ENCODE measurements at regions not wholly inside any gene's neighbourhood (a gene's known extent, or its start where the extent isn't known, plus 50 kb on each side); places are given as distances from the start of the nearest gene placed in this dataset.

DNA sequence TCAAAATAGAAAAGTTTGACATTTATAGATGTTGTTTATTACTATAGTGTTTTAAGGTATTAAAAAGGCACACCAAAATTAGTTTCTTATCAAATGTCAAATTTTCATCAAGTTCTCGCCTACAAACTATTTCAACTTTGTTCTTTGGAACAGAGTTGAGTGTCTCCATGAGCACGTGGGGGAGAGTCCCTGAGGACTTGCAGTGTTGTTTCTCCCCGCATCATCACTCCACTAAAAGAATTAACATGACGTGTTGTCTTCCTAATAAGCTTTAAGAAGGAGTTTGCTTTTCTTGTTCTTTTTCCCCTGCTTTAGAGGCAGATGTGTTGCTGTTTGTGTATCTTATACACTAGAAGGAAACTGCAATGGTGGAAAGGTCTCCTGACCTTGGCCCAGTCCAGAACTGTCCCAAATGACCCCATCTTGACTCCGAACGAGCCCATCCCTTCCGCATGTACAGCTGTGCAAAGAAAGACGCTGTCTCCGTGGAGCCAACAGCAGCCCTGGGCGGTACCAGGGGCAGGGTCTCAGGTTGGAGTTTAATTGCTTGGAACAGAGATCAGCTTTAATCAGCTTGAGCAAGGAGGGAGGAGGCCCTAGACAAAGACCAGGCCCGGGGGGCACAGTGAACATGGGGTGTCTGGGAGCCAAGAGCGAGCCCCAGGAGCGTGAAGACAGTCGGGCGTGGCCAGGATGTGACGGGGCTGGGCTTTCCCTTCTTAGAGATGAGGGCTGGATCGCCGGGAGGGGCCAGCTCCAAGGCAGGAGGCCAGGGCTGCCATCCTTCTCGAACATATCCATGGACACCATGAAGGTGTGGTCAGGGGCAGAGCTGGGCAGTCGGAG, 215.4 kb upstream of the RTL1 start:
- ATAC-seq: no peak

GRCh38 chr14:101119830-101120571, 216.5 kb upstream of the RTL1 start:
- intact Hi-C loops (cut with DNase I): no loop called here
- whole genome bisulfite sequencing: 32% methylated on average over 20 of the region's 20 CpGs
- ATAC-seq (peak in 1 of 2 donors; percentile 27), DNase-seq (no peak)
- Histone ChIP-seq H3K27ac (ENCODE audit: low read length) (no peak overlapping the region), H3K9me3 (ENCODE audit: control insufficient read depth, low read length) (no peaks in the 10 kb centered on the region), H3K27me3 (ENCODE audit: control insufficient read depth, insufficient read depth) (no peaks in the 10 kb centered on the region), H3K4me1 (ENCODE audit: control insufficient read depth, insufficient read depth, low read length) (no peaks in the 10 kb centered on the region), H3K4me3 (ENCODE audit: low read length) (no peak overlapping the region)

More for the DNA sequence above, 215.4 kb upstream of the RTL1 start:
- Histone ChIP-seq H3K4me1 (ENCODE audit: control insufficient read depth, insufficient read depth, low read length) (no peaks in the 10 kb centered on the region), H3K27me3 (ENCODE audit: control insufficient read depth, insufficient read depth) (no peaks in the 10 kb centered on the region), H3K9me3 (ENCODE audit: control insufficient read depth, low read length) (no peaks in the 10 kb centered on the region), H3K4me3 (ENCODE audit: low read length) (no peak overlapping the region), H3K27ac (ENCODE audit: low read length) (no peak overlapping the region)
- intact Hi-C loops (cut with DNase I): no loop called here
- 58% methylated on average over 20 of the region's 20 CpGs for WGBS
- no peak for DNase-seq

DNA sequence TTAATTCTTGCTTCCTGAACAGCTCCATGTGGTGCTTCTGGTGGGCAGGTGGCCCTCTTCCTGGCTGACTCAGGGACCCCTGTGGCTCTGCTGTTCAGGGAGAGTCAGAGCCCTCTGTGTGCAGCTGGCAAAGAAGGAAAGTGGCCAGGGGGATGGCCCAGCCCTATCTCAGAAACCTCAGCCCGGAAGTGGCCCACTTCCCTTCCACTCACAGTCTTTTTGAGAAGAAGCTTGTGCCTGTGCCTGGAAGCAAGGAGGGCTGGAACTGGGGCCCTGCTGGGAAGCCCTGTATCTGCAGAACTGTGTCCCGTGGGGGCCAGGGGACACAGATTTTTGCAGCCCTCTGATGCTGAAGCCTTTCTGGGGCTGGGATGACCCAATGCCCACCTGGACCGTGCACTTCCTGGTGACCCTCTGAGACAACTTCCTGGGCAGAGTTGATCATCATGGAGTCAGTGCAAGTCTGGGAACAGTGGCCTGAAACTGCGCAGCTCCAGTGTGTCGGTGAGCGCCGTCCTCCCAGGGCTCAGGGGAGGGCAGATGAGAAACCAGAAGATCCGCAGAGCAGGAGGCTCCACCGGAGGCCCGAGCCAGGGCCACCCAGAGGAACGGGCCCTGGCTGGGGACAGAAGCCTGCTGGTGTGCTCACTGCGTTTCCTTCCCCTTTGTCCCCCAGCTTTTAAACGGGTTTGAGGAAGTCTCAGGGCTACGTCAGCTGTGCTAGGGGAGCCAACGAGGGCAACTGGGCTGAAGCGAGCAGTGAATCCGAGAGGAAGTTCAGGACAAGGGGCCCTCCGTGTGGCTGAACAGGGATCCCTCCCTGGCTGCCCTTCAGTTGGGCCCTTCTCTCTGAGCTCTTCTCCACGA, 217.4 kb upstream of the RTL1 start:
- 64% methylated on average over 19 of the region's 19 CpGs for WGBS
- H3K4me1 ChIP-seq (ENCODE audit: control insufficient read depth, insufficient read depth, low read length): no peaks in the 10 kb centered on the region
- H3K9me3 ChIP-seq (ENCODE audit: control insufficient read depth, low read length): no peaks in the 10 kb centered on the region
- peak; percentile 58 to 66 for ATAC-seq
- no peaks in the 10 kb centered on the region for H3K27me3 ChIP-seq (ENCODE audit: control insufficient read depth, insufficient read depth)
- intact Hi-C loops (cut with DNase I): no loop called here
- peak overlapping the region; percentile 19 for H3K27ac ChIP-seq (ENCODE audit: low read length)
- H3K4me3 ChIP-seq (ENCODE audit: low read length): no peak overlapping the region
- peak; percentile 45 to 76 (median 75) for DNase-seq

DNA sequence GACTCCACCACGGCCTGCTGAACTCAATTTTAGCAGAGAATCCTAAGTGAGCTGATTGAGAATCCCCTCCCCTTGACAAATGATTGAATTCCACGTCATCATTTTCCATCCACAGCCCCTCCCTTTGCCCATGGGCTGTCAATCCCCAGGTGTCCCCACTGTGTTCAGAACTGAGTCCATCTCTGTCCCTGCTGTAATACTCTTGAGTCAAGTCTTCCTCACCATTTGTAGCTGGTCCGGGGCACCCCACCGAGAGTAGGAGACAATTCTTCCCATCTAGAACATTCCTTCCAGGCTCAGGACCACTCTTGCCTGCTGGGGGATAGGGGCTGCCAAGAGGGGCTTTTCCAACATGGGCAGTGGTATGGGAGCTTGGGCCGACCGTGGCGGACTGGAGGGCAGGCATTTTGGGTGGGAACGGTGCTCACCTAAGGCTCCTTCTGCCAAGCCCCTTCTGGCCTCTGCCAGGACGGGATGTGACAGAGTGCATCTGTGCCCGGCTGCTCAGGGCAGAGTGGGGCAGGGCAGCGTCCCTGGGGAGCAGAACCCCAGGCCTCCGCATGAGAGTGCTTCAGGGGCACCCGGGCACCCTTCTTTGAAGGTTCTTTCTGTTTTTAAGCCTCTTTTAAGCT, 218.1 kb upstream of the RTL1 start:
- intact Hi-C loops (cut with DNase I): no loop called here
- no peak overlapping the region for H3K27ac ChIP-seq (ENCODE audit: low read length)
- no peaks in the 10 kb centered on the region for H3K9me3 ChIP-seq (ENCODE audit: control insufficient read depth, low read length)
- no peaks in the 10 kb centered on the region for H3K4me1 ChIP-seq (ENCODE audit: control insufficient read depth, insufficient read depth, low read length)
- DNase-seq (no peak), ATAC-seq (no peak)
- H3K4me3 ChIP-seq (ENCODE audit: low read length): no peak overlapping the region
- WGBS: 92% methylated on average over 13 of the region's 13 CpGs
- no peaks in the 10 kb centered on the region for H3K27me3 ChIP-seq (ENCODE audit: control insufficient read depth, insufficient read depth)

DNA sequence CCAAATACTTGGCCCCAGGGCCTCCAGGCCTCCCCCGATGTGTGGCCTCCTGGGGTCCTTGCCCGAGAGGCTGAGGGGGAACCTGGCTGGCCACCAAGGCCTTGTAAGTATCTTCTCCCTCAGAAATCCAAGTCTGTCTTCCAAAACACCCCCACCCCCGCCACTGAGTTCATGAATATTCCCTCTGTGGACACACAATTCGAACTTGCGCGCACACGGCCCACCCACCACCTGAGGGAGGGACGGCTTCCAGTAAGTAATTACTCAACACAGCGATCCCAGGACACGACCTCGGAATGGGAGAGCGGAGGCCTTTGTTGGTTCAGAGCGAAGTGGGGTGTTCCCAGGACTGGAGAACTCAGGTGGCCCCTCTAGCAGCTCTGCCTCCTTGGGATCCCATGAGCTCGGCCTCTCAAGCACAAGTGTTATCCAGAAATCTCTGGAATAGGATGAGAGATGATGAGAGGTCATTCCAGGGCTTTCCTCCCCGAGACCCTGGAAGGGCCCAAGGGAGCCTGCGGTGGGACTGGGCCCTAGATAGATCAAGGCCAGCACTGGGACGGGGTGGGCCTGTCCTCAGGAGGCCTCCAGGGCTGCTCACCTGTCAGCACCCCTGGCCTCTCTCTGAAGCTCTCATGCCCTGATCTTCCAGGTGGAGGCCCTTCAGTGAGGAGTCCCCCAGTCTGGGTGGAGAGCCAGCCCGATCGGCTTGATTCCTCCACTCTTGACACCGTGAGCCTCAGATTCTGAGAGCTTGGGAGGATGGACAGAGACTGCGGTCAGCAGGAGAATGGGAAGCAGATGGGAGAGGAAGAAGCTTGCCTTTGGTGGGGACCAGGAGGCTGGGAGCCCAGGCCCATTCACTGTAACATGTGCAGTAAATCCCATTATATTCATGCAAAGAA, 219.0 kb upstream of the RTL1 start:
- Histone ChIP-seq H3K4me1 (ENCODE audit: control insufficient read depth, insufficient read depth, low read length) (no peaks in the 10 kb centered on the region), H3K9me3 (ENCODE audit: control insufficient read depth, low read length) (no peaks in the 10 kb centered on the region), H3K27me3 (ENCODE audit: control insufficient read depth, insufficient read depth) (no peaks in the 10 kb centered on the region), H3K4me3 (ENCODE audit: low read length) (no peak overlapping the region), H3K27ac (ENCODE audit: low read length) (no peak overlapping the region)
- ATAC-seq (no peak), DNase-seq (peak in 1 of 3 donors; percentile 12)
- WGBS: 91% methylated on average over 21 of the region's 21 CpGs
- intact Hi-C loops (cut with DNase I): no loop called here

GRCh38 chr14:101123618-101124510, 220.3 kb upstream of the RTL1 start:
- ATAC-seq: no peak
- 90% methylated on average over 19 of the region's 19 CpGs for WGBS

GRCh38 chr14:101124815-101125214, 221.3 kb upstream of the RTL1 start:
- ATAC-seq (no peak), DNase-seq (no peak)
- Histone ChIP-seq H3K4me1 (ENCODE audit: control insufficient read depth, insufficient read depth, low read length) (no peaks in the 10 kb centered on the region), H3K27me3 (ENCODE audit: control insufficient read depth, insufficient read depth) (no peaks in the 10 kb centered on the region), H3K27ac (ENCODE audit: low read length) (no peak overlapping the region), H3K4me3 (ENCODE audit: low read length) (no peak overlapping the region), H3K9me3 (ENCODE audit: control insufficient read depth, low read length) (no peaks in the 10 kb centered on the region)
- intact Hi-C loops (cut with DNase I): no loop called here
- WGBS: 89% methylated on average over 11 of the region's 11 CpGs

More at GRCh38 chr14:101123618-101124510, 220.3 kb upstream of the RTL1 start:
- no peaks in the 10 kb centered on the region for H3K9me3 ChIP-seq (ENCODE audit: control insufficient read depth, low read length)
- no peak overlapping the region for H3K4me3 ChIP-seq (ENCODE audit: low read length)
- DNase-seq: no peak
- intact Hi-C loops (cut with DNase I): no loop called here
- no peak overlapping the region for H3K27ac ChIP-seq (ENCODE audit: low read length)
- H3K4me1 ChIP-seq (ENCODE audit: control insufficient read depth, insufficient read depth, low read length): no peaks in the 10 kb centered on the region
- no peaks in the 10 kb centered on the region for H3K27me3 ChIP-seq (ENCODE audit: control insufficient read depth, insufficient read depth)

DNA sequence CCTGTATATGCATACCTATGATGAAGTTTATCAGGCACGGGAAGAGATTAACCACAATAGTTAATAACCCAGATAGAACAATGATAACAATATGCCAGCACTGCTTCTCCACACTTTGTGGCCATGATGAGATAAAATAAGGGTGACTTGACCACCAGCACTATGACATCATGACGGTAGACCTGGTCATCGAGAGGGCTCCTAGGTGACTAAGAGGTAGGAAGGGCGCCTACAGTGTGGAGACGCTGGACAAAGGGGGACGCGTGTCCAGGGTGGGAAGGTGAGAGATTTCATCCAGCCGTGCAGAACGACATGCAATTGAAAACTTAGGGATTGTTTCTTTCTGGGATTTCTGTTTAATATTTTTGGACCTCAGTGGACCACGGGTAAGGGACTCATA, 221.8 kb upstream of the RTL1 start:
- no peaks in the 10 kb centered on the region for H3K4me1 ChIP-seq (ENCODE audit: control insufficient read depth, insufficient read depth, low read length)
- no peaks in the 10 kb centered on the region for H3K27me3 ChIP-seq (ENCODE audit: control insufficient read depth, insufficient read depth)
- DNase-seq (no peak), ATAC-seq (no peak)
- WGBS: 91% methylated on average over 10 of the region's 10 CpGs
- H3K4me3 ChIP-seq (ENCODE audit: low read length): no peak overlapping the region
- H3K9me3 ChIP-seq (ENCODE audit: control insufficient read depth, low read length): no peaks in the 10 kb centered on the region
- H3K27ac ChIP-seq (ENCODE audit: low read length): no peak overlapping the region
- intact Hi-C loops (cut with DNase I): no loop called here
